NCI-H1417 (cell line): ENCODE measurements at regions not wholly inside any gene's neighbourhood (a gene's known extent, or its start where the extent isn't known, plus 50 kb on each side); places are given as distances from the start of the nearest gene placed in this dataset.
A peak's percentile ranks its signal among the peaks of the same experiment; 100 is the strongest.

Experiments
- DNase-seq, 3 experiments: peaks; one replicate each; lab custom pipeline; 2025; lab: John Stamatoyannopoulos, UW

GRCh38 chr3:184508938-184509337 lies 52.6 kb upstream of the EPHB3 start:
- DNase-seq, result peak in 2 of 3 experiments; percentile 39 to 72

- no peak for DNase-seq
Measured at GRCh38 chr3:184511741-184512140, 49.8 kb upstream of the EPHB3 start.
